ENCODE measurements at regions not wholly inside any gene's neighbourhood (a gene's known extent, or its start where the extent isn't known, plus 50 kb on each side); places are given as distances from the start of the nearest gene placed in this dataset.

GRCh38 chr15:100807028-100807427, 72.6 kb upstream of the ALDH1A3 start:
- TF ChIP-seq POU2F2 (IDR thresholded peaks at IDR 0.05; ENCODE audit: borderline replicate concordance, low read depth, low read length), result no peak
- TF ChIP-seq NFYB (IDR thresholded peaks at IDR 0.05; ENCODE audit: insufficient read depth, low read depth, low read length), result no peak
- TF ChIP-seq SIN3A (IDR thresholded peaks at IDR 0.05; ENCODE audit: low read depth, low read length), result no peak
- TF ChIP-seq RFX5 (IDR thresholded peaks at IDR 0.05; ENCODE audit: low read depth, low read length), result no peak

Measured in GM12878 (cell line).